ENCODE measurements at regions not wholly inside any gene's neighbourhood (a gene's known extent, or its start where the extent isn't known, plus 50 kb on each side); places are given as distances from the start of the nearest gene placed in this dataset.

- no peaks in the 10 kb centered on the region for H3K36me3 Mint-ChIP-seq (ENCODE audit: low read depth)
- no peaks in the 10 kb centered on the region for H3K9me3 Mint-ChIP-seq
- TF ChIP-seq CTCF (IDR thresholded peaks at IDR 0.05; ENCODE audit: unreplicated experiment in 3 of 3), result no peak
- H3K4me3 Mint-ChIP-seq, result no peak overlapping the region
- H3K4me1 Mint-ChIP-seq, result no peaks in the 10 kb centered on the region
- H3K27me3 Mint-ChIP-seq (ENCODE audit: low read depth), result peaks cover 4% of the 10 kb centered on the region
- no peak overlapping the region for H3K27ac Mint-ChIP-seq
Measured at GRCh38 chrX:137413190-137413589, 152.7 kb upstream of the ZIC3 start.

- H3K27ac Mint-ChIP-seq, result no peak overlapping the region
- H3K36me3 Mint-ChIP-seq (ENCODE audit: low read depth), result no peaks in the 10 kb centered on the region
- no peak overlapping the region for H3K4me3 Mint-ChIP-seq
- H3K4me1 Mint-ChIP-seq, result no peaks in the 10 kb centered on the region
- no peaks in the 10 kb centered on the region for H3K27me3 Mint-ChIP-seq (ENCODE audit: low read depth)
- H3K9me3 Mint-ChIP-seq, result no peaks in the 10 kb centered on the region
- TF ChIP-seq CTCF (IDR thresholded peaks at IDR 0.05; ENCODE audit: unreplicated experiment in 3 of 3), result no peak
Measured at GRCh38 chrX:137405449-137406140, 160.3 kb upstream of the ZIC3 start.

- Mint-ChIP-seq H3K9me3 (peaks cover 1% of the 10 kb centered on the region), H3K4me1 (no peaks in the 10 kb centered on the region), H3K4me3 (no peak overlapping the region), H3K36me3 (ENCODE audit: low read depth) (no peaks in the 10 kb centered on the region), H3K27me3 (ENCODE audit: low read depth) (no peaks in the 10 kb centered on the region), H3K27ac (no peak overlapping the region)
- TF ChIP-seq CTCF (IDR thresholded peaks at IDR 0.05; ENCODE audit: unreplicated experiment in 3 of 3), result no peak
Measured at GRCh38 chrX:137401092-137401491, 164.8 kb upstream of the ZIC3 start.

GRCh38 chrX:137387646-137388045 is 178.3 kb upstream of the ZIC3 start:
- Mint-ChIP-seq H3K4me3 (no peak overlapping the region), H3K9me3 (peaks cover 4% of the 10 kb centered on the region), H3K4me1 (no peaks in the 10 kb centered on the region), H3K36me3 (ENCODE audit: low read depth) (no peaks in the 10 kb centered on the region), H3K27me3 (ENCODE audit: low read depth) (no peaks in the 10 kb centered on the region), H3K27ac (no peak overlapping the region)
- TF ChIP-seq CTCF (IDR thresholded peaks at IDR 0.05; ENCODE audit: unreplicated experiment in 3 of 3), result no peak

- TF ChIP-seq CTCF (IDR thresholded peaks at IDR 0.05; ENCODE audit: unreplicated experiment in 3 of 3), result no peak
- Mint-ChIP-seq H3K9me3 (peaks cover 3% of the 10 kb centered on the region), H3K27me3 (ENCODE audit: low read depth) (no peaks in the 10 kb centered on the region)
Measured at GRCh38 chrX:137366018-137366633, 199.8 kb upstream of the ZIC3 start.

GRCh38 chrX:137363559-137363958 is 202.4 kb upstream of the ZIC3 start:
- H3K27ac Mint-ChIP-seq, result no peak overlapping the region
- H3K27me3 Mint-ChIP-seq (ENCODE audit: low read depth), result no peaks in the 10 kb centered on the region
- TF ChIP-seq CTCF (IDR thresholded peaks at IDR 0.05; ENCODE audit: unreplicated experiment in 3 of 3), result no peak
- H3K4me3 Mint-ChIP-seq, result no peak overlapping the region
- peaks cover 3% of the 10 kb centered on the region for H3K9me3 Mint-ChIP-seq
- no peaks in the 10 kb centered on the region for H3K4me1 Mint-ChIP-seq
- no peaks in the 10 kb centered on the region for H3K36me3 Mint-ChIP-seq (ENCODE audit: low read depth)

More at GRCh38 chrX:137366018-137366633, 199.8 kb upstream of the ZIC3 start:
- Mint-ChIP-seq H3K4me1 (no peaks in the 10 kb centered on the region), H3K4me3 (no peak overlapping the region), H3K27ac (no peak overlapping the region), H3K36me3 (ENCODE audit: low read depth) (no peaks in the 10 kb centered on the region)
